DOHH2 (cell line): ENCODE measurements at regions not wholly inside any gene's neighbourhood (a gene's known extent, or its start where the extent isn't known, plus 50 kb on each side); places are given as distances from the start of the nearest gene placed in this dataset.

Source experiments
- H3F3A ChIP-seq: fragments of 200-600 bp; sonication (generic), shearing (Covaris generic); 2 replicates; pipeline ENCODE4 v1.6.0; 2016; ENCODE audit warnings: antibody characterized with exemption, mild to moderate bottlenecking; ENCODE audit not compliant: control insufficient read depth, insufficient read depth
- H3K27ac ChIP-seq: fragments of 200-600 bp; sonication (generic); 2 replicates; pipeline ENCODE4 v1.5.1; 2014; ENCODE audit warnings: low read depth, mild to moderate bottlenecking, low read length, moderate library complexity
- H3K27me3 ChIP-seq: fragments of 200-600 bp; sonication (generic); 2 replicates; pipeline ENCODE4 v1.6.1; 2014; ENCODE audit warnings: mild to moderate bottlenecking, low read length, mixed read lengths; ENCODE audit not compliant: control insufficient read depth
- H3K36me3 ChIP-seq: fragments of 200-600 bp; sonication (generic); 2 replicates; pipeline ENCODE4 v1.6.1; 2014; ENCODE audit warnings: mild to moderate bottlenecking, low read length, moderate library complexity, mixed read lengths; ENCODE audit not compliant: control insufficient read depth
- H3K4me1 ChIP-seq: fragments of 200-600 bp; sonication (generic); 2 replicates; pipeline ENCODE4 v1.6.1; 2014; ENCODE audit warnings: mild to moderate bottlenecking, low read length, mixed read lengths; ENCODE audit not compliant: control insufficient read depth
- H3K4me2 ChIP-seq: fragments of 200-600 bp; sonication (generic); 2 replicates; pipeline ENCODE4 v1.6.0; 2014; ENCODE audit warnings: mild to moderate bottlenecking, low read length, moderate library complexity
- H3K4me3 ChIP-seq: fragments of 200-600 bp; sonication (generic); 2 replicates; pipeline ENCODE4 v1.5.1; 2014; ENCODE audit warnings: mild to moderate bottlenecking, low read length, mixed read lengths
- H3K79me2 ChIP-seq: fragments of 200-600 bp; sonication (generic); 2 replicates; pipeline ENCODE4 v1.6.1; 2014; ENCODE audit warnings: mild to moderate bottlenecking, low read length, mixed read lengths; ENCODE audit not compliant: control insufficient read depth
- H3K9me2 ChIP-seq: fragments of 200-600 bp; sonication (generic); replicated peaks from 2 replicates; pipeline ENCODE4 v1.6.1; 2014; ENCODE audit warnings: mild to moderate bottlenecking, low read length, mixed read lengths; ENCODE audit not compliant: control insufficient read depth
- H3K9me3 ChIP-seq: fragments of 200-600 bp; sonication (generic); 2 replicates; pipeline ENCODE4 v1.6.1; 2014; ENCODE audit warnings: antibody characterized with exemption, low read length, mixed read lengths; ENCODE audit not compliant: control insufficient read depth, insufficient read depth
- H4K20me1 ChIP-seq: fragments of 200-600 bp; sonication (generic); 2 replicates; pipeline ENCODE4 v1.6.0; 2014; ENCODE audit warnings: low read depth, mild to moderate bottlenecking, antibody characterized with exemption, low read length, moderate library complexity; ENCODE audit not compliant: control insufficient read depth, insufficient read depth
- CTCF ChIP-seq: fragments of 200-600 bp; sonication (generic); IDR thresholded peaks from one replicate; pipeline ENCODE4 v1.5.1; 2014; ENCODE audit warnings: antibody characterized with exemption, mild to moderate bottlenecking, low read depth, low read length; ENCODE audit not compliant: poor library complexity, severe bottlenecking
- EZH2phosphoT487 ChIP-seq: fragments of 200-600 bp; sonication (generic); IDR thresholded peaks from 2 replicates; pipeline ENCODE4 v1.6.1; 2017; ENCODE audit warnings: borderline replicate concordance, mild to moderate bottlenecking, antibody characterized with exemption, low read length, moderate library complexity, mixed read lengths

- Histone ChIP-seq H3F3A (no peaks in the 10 kb centered on the region), H3K27ac (no peak overlapping the region), H3K27me3 (no peaks in the 10 kb centered on the region), H3K9me3 (no peaks in the 10 kb centered on the region), H3K79me2 (no peaks in the 10 kb centered on the region), H3K4me3 (no peak overlapping the region), H4K20me1 (no peaks in the 10 kb centered on the region), H3K4me2 (no peak overlapping the region), H3K9me2 (no peaks in the 10 kb centered on the region; the same call in 1 of the 2 replicates), H3K4me1 (peaks cover 26% of the 10 kb centered on the region), H3K36me3 (no peaks in the 10 kb centered on the region)
- TF ChIP-seq CTCF, result no peak
- TF ChIP-seq EZH2phosphoT487, result no peak
These were observed 669.4 kb downstream of the INHBA start for GRCh38 chr7:41033500-41033899.

- Histone ChIP-seq H3K27me3 (no peaks in the 10 kb centered on the region), H4K20me1 (no peaks in the 10 kb centered on the region), H3K79me2 (no peaks in the 10 kb centered on the region), H3K4me3 (no peak overlapping the region), H3K9me2 (no peaks in the 10 kb centered on the region; the same call in 1 of the 2 replicates), H3K4me2 (no peak overlapping the region), H3K4me1 (peaks cover 13% of the 10 kb centered on the region), H3K36me3 (no peaks in the 10 kb centered on the region), H3F3A (no peaks in the 10 kb centered on the region), H3K27ac (no peak overlapping the region), H3K9me3 (no peaks in the 10 kb centered on the region)
- TF ChIP-seq CTCF (no peak), EZH2phosphoT487 (no peak)
These were observed 672.2 kb downstream of the INHBA start for GRCh38 chr7:41030673-41031072.

- TF ChIP-seq EZH2phosphoT487 (no peak), CTCF (no peak)
- Histone ChIP-seq H3K9me2 (no peaks in the 10 kb centered on the region; the same call in 1 of the 2 replicates), H3K4me3 (no peak overlapping the region), H3K27me3 (no peaks in the 10 kb centered on the region), H3K36me3 (no peaks in the 10 kb centered on the region), H4K20me1 (no peaks in the 10 kb centered on the region), H3K9me3 (no peaks in the 10 kb centered on the region), H3F3A (no peaks in the 10 kb centered on the region), H3K4me2 (no peak overlapping the region), H3K27ac (no peak overlapping the region), H3K79me2 (no peaks in the 10 kb centered on the region), H3K4me1 (0 out of 2 replicates have a peak, but pooled peaks cover 3% of the 10 kb centered on the region)
These were observed 673.8 kb downstream of the INHBA start for GRCh38 chr7:41029072-41029499.
